NCI-H1105 treated with DMSO at 0.1 percent for 48 hours (cell line): ENCODE measurements at regions not wholly inside any gene's neighbourhood (a gene's known extent, or its start where the extent isn't known, plus 50 kb on each side); places are given as distances from the start of the nearest gene placed in this dataset.
A peak's percentile ranks its signal among the peaks of the same experiment; 100 is the strongest.
"Not testable (repeated sequence)": the region's sequence is repeated elsewhere in the genome, so short reads cannot be mapped to it uniquely, and the experiment has no call there.

ENCODE experiments used
- DNase-seq: peaks from one replicate; lab custom pipeline; 2025; lab: John Stamatoyannopoulos, UW

- DNase-seq: no peak
Observed at GRCh38 chr4:128688846-128689437, 120.6 kb upstream of the JADE1 start.

- DNase-seq: no peak
Observed at GRCh38 chr4:128688033-128688721, 121.3 kb upstream of the JADE1 start.

GRCh38 chr4:128686810-128687209 lies 122.7 kb upstream of the JADE1 start:
- no peak for DNase-seq

- no peak for DNase-seq
Observed at GRCh38 chr4:128686032-128686465, 123.5 kb upstream of the JADE1 start.

- no peak for DNase-seq
Observed at GRCh38 chr4:128684016-128684415, 125.5 kb upstream of the JADE1 start.

- DNase-seq: no peak
Observed at GRCh38 chr4:128682942-128683666, 126.4 kb upstream of the JADE1 start.

GRCh38 chr4:128676095-128676494 lies 133.4 kb upstream of the JADE1 start:
- DNase-seq: no peak

GRCh38 chr4:128675083-128675482 lies 134.4 kb upstream of the JADE1 start:
- DNase-seq: no peak

- not testable (repeated sequence) for DNase-seq
Observed at GRCh38 chr4:128673159-128673558, 136.3 kb upstream of the JADE1 start.

GRCh38 chr4:128672596-128672995 lies 136.9 kb upstream of the JADE1 start:
- DNase-seq: not testable (repeated sequence)

GRCh38 chr4:128670513-128670912 lies 139.0 kb upstream of the JADE1 start:
- no peak for DNase-seq

- no peak for DNase-seq
Observed at GRCh38 chr4:128668566-128668965, 140.9 kb upstream of the JADE1 start.

- DNase-seq: no peak
Observed at GRCh38 chr4:128665514-128665913, 144.0 kb upstream of the JADE1 start.

GRCh38 chr4:128663325-128663724 lies 146.2 kb upstream of the JADE1 start:
- peak; percentile 31 for DNase-seq

GRCh38 chr4:128661479-128661878 lies 148.0 kb upstream of the JADE1 start:
- no peak for DNase-seq

GRCh38 chr4:128660361-128661215 lies 148.9 kb upstream of the JADE1 start:
- DNase-seq: no peak

- DNase-seq: no peak
Observed at GRCh38 chr4:128658214-128658631, 151.3 kb upstream of the JADE1 start.

GRCh38 chr4:128657638-128658037 lies 151.9 kb upstream of the JADE1 start:
- DNase-seq: no peak

GRCh38 chr4:128654465-128654864 lies 155.0 kb upstream of the JADE1 start:
- no peak for DNase-seq

- DNase-seq: peak; percentile 28
Observed at GRCh38 chr4:128653527-128654444, 155.7 kb upstream of the JADE1 start.

- DNase-seq: no peak
Observed at GRCh38 chr4:128649575-128650205, 159.8 kb upstream of the JADE1 start.
